Activated CD4-positive, alpha-beta T cell treated with anti-CD3 and anti-CD28 coated beads for 48 hours (primary cell): ENCODE measurements at regions not wholly inside any gene's neighbourhood (a gene's known extent, or its start where the extent isn't known, plus 50 kb on each side); places are given as distances from the start of the nearest gene placed in this dataset.
"Not testable (repeated sequence)": the region's sequence is repeated elsewhere in the genome, so short reads cannot be mapped to it uniquely, and the experiment has no call there.

Experiments
- DNase-seq: peaks from one replicate; pipeline ENCODE4 v3.0.0-alpha.2; 2020

DNA sequence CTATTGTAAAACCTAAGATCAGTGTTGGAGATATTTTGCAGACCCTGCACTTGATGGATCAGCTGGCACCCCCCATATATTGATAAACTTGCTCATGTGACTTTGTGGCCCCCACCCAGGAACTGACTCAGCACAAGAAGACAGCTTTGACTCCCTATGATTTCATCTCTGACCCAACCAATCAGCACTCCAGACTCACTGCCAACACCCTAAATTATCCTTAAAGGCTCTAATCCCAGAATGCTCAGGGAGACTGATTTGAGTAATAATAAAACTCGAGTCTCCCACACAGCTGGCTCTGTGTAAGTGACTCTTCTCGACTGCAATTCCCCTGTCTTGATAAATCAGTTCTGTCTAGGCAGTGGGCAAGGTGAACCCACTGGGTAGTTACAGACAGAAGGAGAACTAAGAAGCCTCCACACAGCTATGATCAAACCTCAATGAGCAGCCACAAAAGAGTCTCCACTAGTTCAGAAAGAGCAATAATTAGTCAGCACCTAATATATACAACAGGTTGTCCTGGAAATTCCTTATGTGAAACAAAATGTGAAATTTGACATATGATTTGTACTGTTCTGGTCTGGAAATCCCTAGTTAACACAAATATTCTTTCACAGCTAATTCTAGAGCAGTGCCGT lies 52.2 kb downstream of the ACTL7B start:
- no peak for DNase-seq

DNA sequence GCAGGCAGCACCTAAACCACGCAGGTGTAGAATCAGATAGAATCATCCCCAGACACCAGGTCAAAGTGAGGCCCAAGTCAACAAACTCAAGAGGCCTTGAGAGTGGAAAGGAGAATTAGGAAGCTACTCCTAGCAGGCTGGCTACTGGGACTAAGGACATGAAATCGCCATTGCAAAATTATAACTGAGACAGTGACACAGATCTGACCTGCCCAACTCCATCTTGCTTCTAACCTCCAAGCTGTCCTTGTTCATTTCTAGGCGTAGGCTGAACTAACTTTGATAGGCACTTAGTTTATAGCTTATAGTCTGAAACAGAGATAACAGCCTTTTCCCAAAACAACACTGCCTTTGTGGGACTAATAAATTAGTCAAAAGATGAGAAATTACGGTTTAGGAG lies 52.8 kb downstream of the ACTL7B start:
- no peak for DNase-seq

DNA sequence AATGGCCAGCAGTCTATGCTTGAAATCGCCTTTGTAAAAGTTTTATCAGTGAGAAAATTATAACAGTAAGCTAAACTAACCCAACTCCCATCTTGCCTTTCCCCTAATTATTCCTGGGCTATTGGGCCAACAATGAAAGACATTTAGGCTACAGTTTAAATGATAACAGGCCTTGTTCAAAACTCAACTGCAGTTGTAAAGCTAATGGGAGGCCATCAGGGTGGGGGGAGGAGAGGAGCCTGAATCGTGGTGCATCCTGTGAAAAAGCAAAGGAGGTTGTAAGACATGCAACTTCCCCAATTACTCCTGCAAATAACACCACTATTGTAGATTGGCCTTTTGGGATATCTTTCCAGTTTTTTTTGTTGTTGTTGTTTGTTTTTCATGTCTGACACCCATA lies 53.8 kb downstream of the ACTL7B start:
- no peak for DNase-seq

DNA sequence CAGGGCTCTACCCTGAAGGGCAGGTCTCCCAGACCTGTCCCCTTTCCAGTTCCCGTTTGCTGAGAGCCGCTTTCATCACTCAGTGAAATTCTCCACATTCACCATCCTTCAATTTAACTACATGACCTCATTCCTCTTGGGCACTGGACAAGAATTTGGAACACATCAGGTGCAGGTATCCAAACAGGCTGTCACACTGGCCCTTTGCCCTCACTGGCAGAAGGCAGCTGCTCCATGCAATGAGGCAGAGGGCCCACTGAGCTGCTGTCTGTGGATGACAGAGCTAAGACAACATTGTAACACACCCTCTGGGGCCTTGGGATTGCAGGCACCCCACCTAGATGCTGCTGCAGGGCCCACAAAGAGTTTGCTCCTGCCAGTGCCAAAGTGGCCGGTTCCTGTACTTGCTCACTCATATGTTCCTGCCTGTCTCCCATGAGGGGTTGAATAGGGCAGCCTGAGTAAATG lies 55.1 kb downstream of the ACTL7B start:
- no peak for DNase-seq

DNA sequence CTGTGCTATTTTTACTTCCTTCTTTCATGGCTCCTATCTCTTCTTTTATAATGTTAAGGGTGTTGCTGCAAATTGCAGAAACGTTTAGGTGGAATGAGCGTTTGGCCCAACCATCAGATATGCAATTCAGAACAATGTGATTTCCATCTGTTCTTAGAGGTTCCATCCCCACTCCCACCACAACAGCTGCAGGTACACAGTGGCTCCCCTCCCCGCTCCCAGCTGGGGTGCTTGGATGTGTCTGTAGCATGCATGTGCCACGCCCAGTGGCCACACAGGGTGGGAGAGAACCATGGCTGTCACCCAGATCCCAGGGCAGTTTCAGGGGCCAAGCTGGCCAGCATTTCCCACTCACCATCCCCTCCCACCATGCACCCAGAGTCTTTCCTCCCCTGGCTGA lies 62.2 kb downstream of the ACTL7B start:
- no peak for DNase-seq

DNA sequence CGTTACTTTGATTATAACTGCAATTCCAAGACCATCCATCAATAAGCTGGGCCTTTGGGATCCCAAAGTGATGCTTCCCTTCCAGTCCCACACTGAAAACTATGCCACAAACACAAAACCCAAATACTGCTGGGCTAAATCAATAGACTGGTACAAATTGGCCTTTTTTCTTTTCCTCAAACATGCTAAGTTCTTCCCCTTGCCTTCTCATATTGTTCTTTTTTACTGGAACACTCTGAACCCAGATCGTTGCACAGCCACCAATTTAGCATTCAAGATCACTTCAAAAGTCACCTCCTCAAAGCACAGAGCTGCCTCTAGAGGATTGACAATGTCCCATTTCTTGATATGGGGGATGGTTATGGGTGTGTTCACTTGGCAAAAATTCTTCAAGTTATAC lies 66.0 kb downstream of the ACTL7B start:
- no peak for DNase-seq

DNA sequence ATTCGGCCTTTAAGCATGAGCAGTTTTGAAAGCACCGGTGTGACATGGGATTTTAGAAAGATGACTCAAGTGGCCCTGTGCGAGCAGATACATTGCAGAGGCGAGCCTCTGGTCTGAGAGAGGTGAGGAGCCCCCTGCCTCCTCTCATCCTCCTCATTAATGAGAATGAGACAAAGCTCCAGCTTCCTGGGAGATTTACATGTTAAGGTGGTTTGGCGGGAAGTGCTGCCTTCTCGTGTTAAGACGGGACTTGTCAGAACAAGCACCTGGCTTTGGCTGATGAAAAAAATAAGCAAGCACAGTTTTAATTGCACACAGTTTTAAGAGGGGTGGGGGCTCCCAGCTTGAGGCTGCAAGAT lies 68.1 kb downstream of the ACTL7B start:
- no peak for DNase-seq

DNA sequence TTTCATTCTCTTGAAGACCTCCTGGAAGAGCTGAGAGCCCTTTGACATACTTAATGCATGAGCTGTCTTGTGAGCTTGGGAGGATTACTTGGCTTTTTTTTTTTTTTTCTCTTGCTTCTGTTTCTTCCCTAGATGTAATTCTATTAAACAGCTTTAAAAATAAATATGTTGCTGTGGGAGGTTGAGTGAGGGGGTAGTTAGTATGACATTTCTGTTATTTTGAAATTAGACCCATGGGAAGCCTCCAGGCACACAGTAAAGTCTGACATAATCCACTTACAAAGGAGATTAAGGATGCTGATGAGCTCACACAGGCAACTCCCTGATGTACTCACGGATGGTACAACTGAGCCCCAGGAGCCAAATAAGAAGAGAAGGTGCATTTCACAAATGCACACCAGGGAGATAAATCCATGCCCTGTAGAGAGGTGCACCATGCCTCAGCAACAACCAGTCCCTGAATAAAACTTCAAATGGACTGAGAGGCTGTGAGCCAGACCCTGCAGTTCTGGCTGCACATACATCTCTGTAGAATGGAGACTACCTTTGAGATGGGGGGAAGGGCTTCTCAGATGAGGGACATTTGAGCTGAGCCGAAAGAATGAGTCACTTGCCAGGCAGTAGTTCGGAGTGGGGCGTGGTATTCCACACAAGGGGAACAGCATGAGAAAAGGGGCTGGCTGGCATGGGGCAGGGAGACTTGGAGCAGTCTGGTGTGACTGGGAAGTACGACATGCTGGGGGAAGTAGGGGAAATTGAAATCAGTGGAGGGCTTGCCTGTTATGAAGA lies 68.7 kb downstream of the ACTL7B start:
- DNase-seq: no peak

DNA sequence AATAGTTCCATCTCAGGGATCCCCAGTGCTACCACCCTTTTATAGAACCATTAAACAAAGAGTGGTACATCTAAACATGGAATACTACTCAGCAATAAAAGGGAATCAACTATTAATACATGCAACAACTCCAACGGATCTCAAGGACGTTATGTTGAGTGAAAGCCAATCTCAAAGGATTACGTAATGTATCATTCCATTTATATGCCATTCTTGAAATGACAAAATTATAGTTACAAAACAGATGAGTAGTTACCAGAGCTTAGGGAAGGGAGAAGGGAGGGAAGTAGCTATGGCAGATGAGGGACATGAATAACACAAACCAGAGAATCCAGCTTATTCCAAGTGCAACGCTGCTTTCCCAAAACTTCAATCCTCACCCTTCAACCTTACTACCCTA lies 69.5 kb downstream of the ACTL7B start:
- DNase-seq: no peak

DNA sequence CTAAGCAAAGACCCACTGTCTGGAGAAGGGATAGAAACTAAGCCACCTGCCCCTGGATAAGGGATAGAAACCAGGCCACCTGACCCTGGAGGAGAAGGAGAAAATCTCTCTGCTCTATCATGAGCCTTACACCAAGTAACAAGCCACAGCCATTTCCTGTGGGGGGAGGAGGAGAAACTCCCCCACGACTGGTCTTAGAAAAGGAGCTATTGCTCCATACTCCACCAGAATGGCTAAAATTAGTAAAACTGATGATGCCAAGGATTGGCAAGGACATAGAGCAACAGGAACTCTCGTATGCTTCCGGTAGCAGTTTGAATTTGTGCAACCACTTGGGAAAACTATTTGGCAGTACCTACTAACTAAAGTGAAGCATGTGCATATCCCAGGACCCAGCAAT lies 70.8 kb downstream of the ACTL7B start:
- DNase-seq: no peak

DNA sequence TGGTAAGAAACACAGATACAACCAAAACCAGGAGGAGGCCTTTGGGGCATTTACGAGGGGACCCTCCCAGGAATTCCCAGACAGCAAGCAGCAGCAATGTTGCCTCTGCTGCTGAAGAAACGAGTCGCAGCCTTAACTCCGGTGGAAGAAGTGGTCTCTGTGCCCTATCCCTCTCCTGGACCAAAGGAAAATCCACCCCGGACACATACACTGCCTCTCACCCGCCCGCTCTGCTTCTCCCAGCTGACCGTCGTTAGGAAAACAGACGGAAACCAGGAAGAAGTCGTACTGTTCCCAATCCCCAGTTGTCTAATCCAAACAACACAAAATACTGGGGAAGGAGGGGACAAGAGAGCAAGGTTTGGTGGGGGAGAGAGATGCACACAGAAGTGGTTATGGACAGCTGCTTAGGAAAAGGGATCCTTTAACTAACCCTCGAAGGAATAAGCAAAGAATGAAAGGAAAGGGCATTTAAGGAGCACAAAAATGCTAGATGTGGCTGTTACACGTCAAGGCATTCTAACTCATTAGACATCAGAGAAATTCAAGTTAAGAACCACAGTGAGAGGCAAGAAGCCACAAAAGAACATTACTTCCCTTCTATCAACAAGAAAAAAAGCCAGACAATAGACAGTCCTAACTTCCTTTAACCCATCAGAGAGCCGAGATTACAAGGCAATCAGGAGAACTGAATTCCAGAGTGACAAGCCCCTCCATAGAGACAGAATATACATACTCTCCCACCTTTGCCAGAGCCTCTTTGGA lies 71.9 kb downstream of the ACTL7B start:
- DNase-seq: no peak

DNA sequence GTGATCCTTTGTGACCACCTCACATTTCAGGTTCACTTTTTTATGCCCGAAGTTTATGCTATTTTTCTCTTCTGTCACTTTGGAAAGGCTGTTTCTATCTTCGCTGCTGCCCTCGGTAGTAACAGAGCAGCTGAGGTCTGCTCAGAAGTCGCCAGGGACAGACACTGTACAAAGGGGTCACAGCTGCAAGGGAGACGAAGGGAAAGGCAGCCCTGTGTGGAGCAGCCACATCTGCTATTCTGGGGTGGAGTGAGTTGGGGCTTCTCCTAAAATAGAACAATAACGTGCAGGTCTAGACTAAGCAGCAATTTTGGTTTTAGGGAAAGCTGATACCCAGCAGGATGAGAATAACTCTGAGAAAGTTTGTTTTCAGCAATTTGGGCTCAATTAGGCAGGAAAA lies 72.5 kb downstream of the ACTL7B start:
- no peak for DNase-seq

DNA sequence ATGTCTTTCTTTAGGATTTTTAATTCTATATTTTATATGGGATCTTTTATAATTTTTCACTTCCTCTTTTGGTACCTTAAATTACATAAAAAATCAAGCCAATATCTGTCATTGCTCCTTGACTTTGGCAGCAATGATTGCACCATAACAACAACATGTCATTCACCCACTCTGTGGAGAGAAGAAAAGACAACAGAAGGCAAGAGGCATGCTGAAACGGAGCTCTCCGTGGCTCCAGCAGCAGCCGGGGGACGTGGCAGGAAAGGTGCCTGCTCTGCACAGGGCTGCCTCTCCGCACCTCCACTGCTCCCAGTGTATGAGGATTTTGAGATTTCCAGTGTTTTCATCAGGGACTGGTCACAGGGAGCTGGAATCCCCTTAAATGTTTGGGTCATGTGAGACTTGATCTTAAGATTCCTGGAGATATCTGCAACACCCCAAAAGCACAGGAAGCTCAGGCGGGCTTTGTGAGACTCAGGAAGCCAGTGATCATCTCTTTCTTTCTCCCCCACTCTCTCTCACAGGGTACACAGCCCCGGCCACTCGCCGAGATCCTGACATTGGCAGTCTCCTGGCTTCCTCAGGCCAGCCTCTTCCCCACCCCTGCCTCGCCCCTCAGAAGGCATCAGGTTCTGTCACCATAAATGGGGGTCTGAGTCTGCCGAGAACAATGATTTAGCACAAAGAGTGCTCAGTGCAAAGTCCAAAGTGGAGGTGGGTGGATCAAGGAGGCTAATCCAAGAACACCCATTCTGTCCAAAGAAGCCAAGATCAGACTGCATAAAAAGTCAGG lies 74.6 kb downstream of the ACTL7B start:
- DNase-seq: no peak

DNA sequence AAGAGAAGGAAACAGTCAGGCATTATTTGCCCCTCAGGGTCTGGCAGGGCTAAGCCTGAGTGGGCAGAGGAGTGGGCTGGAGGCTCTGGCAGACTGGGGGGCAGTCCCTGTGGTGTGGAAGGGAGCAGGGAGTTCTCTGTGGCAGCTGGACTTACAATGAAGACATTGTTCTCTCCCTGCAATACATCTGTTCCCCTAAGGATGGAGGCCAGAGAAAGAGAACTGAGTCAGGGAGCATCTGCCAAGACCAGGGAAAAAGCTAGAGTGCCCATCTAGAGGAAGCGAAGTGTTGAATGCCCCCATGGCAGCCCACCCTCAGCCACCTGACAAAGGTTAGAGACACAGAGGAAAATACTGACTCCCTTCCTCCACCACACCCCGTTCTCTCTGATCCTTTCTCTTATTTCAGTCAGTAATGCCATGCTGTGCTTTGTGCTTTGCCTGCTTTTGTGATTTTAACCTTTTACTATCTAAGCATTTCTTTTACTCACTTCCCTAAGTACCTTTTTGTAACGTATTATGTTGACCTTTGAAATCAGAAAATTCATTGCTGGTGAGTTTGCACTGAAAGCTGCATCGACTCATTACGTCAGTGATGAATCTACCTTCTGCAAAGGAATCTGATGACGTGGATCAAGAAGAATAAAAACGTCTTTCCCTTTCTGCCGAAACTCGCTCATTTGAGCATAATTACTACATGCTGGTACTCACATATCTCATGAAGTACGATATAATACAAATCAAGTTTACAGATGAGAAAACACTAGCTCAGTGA lies 76.0 kb downstream of the ACTL7B start:
- no peak for DNase-seq

DNA sequence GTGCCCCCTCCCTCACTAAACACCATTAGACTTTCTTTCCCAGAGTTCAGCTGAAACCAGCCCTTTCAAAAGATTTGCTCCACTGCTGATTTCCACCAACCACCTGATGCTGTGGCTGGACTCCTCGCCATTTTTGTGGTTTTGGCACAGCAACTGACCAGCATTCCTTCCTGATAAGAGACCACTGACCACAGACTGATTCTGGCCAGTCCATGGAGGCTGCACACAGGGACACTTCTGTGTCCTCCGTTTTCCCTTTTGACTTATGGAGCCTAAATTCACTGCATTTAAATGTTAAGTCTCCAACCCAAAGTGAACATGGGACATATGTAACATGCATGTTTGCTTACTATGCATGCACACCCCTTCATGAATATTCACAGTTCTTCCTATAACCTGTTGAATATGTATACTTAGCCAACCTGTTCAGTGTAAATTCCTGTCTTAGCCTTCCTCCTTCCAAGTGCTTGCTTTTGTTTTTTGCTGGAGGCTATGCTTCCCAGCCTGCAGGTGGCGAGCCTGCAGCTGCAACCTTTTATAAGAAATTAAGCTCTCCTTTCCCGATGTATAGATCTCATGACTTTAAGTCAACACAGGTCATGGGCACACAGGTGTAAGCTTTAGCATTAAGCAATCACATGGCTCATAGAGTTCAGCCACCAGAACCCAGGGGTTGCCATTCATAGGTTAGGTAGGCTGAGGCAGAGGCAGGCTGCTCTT lies 78.7 kb downstream of the ACTL7B start:
- DNase-seq: no peak

DNA sequence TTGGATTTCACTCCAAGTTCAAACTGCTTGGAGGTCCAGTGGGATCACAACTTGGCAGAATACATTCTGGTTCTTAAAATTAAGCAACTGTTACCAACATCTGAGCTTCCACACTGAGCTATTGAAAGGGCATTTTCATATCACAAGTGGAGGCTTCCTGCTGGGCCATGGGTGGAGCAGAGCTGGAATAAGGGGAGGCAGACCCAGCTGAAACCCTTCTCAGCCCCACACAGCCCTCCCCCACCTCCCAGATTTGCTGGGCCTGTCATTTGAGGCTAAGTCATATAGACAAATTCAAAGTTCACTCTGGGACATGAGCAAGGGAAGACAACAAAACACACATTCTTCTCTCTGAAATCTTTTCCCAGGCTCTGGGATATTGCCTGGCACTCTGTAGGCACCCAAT lies 79.9 kb downstream of the ACTL7B start:
- DNase-seq: no peak

DNA sequence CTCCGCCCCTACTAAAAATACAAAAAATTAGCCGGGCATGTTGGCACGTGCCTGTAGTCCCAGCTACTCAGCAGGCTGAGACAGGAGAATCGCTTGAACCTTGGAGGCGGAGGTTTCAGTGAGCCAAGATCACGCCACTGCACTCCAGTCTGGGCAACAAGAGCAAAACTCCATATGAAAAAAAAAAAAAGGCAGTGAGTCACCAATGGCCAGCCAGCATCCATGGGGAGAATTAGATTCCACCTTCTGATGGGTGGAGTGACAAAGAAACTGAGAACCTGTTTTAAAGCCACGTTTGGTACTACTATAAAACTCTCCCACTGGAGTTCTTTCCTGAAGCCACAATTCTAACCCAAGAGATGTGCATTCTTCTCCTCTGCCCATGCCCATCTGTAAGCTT lies 81.7 kb downstream of the ACTL7B start:
- DNase-seq: not testable (repeated sequence)

DNA sequence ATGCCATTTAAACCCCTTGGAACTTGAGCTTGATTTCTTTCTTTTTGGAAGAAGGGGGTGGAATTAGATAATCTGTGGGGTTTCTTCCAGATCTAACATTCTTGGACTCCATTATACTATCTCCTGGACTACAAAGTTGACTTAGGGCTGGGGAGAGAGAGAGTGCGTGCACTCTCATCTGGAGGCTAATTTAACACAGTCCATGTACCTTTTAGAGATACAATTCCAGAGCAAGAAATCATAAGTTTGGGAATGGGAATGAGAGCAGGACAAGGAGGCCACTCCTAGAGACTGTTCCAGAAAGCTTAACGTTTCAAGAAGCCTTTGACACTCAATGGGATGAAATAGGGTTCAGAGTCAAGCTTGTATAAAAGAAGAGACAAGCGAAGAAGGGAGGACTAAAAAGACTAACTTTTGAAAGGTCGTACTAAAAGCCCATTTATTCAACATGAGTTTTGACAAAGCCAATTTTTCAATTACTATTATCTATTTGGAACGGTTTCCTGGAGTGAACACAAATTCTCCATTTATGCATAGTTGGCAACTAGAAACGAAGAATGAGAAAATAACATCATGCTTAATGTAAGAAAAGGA lies 83.4 kb downstream of the ACTL7B start:
- no peak for DNase-seq

DNA sequence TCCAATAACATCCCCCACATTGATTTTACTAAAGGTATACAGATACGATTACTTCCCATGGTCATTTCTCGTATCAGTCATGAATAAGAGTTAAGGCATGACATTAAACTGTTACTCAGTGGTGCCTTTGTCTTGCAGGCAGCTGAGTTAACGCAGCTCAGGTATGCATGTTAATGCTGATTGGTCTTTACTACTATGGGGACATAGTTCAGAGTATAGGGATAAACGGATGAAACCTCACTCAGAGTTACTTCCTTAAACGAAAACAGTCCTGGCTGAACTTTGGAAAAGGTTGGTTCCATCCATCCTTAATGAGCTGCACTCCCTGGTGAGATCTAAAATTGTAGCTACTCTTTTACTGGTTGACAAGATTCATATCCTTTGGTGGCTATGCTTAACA lies 87.0 kb downstream of the ACTL7B start:
- no peak for DNase-seq

DNA sequence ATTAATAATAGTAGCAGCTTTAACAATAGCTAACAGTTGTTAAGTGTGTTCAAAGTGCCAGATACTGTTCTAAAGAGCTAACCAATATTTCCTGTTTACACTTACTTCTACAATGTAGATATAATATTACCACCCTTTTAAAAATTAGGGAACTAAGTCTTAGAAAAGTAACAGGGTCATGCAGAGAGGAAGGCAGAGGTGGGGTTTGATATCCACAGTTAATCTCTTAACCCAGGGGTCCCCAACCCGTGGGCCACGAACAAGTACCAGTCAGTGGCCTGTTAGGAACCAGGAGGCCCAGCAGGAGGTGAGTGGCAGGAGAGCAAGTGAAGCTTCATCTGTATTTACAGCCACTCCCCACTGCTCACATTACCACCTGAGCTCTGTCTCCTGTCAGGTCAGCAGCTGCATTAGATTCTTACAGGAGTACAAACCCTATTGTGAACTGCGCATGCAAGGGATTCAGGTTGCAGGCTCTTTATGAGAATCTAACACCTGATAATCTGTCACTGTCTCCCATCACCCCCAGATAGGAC lies 89.1 kb downstream of the ACTL7B start:
- no peak for DNase-seq

DNA sequence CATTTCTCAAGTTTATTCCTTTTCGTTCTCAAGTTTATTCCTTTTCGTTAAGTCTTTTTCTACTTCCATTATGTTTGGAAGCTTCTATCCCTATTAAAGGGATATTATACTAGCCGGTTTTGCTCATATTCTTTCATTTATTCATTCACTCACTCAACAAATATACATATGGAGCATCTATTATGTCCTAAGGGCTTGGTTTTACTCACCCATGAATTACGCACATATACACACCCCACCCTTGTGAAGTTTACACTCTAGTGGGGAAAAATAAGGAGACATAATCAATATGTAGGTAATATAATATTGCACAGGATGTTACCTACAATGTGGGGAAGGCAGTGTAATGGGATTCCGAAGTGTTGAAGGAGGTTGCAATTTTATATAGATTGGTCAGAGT lies 90.5 kb downstream of the ACTL7B start:
- no peak for DNase-seq
